ENCODE measurements at regions not wholly inside any gene's neighbourhood (a gene's known extent, or its start where the extent isn't known, plus 50 kb on each side); places are given as distances from the start of the nearest gene placed in this dataset.

- H3K9me2 ChIP-seq (replicated peaks; ENCODE audit: insufficient read depth, low read length), result no peaks in the 10 kb centered on the region
- TF ChIP-seq EZH2 (optimal IDR thresholded peaks at IDR 0.05; ENCODE audit: low read depth, low read length), result no peak
- TF ChIP-seq, protein P1, sequence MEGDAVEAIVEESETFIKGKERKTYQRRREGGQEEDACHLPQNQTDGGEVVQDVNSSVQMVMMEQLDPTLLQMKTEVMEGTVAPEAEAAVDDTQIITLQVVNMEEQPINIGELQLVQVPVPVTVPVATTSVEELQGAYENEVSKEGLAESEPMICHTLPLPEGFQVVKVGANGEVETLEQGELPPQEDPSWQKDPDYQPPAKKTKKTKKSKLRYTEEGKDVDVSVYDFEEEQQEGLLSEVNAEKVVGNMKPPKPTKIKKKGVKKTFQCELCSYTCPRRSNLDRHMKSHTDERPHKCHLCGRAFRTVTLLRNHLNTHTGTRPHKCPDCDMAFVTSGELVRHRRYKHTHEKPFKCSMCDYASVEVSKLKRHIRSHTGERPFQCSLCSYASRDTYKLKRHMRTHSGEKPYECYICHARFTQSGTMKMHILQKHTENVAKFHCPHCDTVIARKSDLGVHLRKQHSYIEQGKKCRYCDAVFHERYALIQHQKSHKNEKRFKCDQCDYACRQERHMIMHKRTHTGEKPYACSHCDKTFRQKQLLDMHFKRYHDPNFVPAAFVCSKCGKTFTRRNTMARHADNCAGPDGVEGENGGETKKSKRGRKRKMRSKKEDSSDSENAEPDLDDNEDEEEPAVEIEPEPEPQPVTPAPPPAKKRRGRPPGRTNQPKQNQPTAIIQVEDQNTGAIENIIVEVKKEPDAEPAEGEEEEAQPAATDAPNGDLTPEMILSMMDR (IDR thresholded peaks at IDR 0.05; ENCODE audit: low read length), result no peak
- TF ChIP-seq EZH2phosphoT487 (IDR thresholded peaks at IDR 0.05; ENCODE audit: low read length), result no peak
- no peaks in the 10 kb centered on the region for H3K79me2 ChIP-seq (ENCODE audit: low read length)
- H2AFZ ChIP-seq (ENCODE audit: low read length), result no peak overlapping the region
- no peak overlapping the region for H3K9ac ChIP-seq (ENCODE audit: low read length)
- no peak overlapping the region for H3K4me2 ChIP-seq (ENCODE audit: low read depth, low read length)
- DNase-seq, result no peak
- no peaks in the 10 kb centered on the region for H4K20me1 ChIP-seq (ENCODE audit: insufficient read depth, low read length)
- no peaks in the 10 kb centered on the region for H3K36me3 ChIP-seq (replicated peaks; ENCODE audit: insufficient read depth, low read length)
- no peak overlapping the region for H3K27ac ChIP-seq (ENCODE audit: low read length)
- H3K27me3 ChIP-seq (replicated peaks; ENCODE audit: insufficient read depth, low read length), result no peaks in the 10 kb centered on the region
- H3K9me3 ChIP-seq (replicated peaks; ENCODE audit: insufficient read depth, low read length), result no peaks in the 10 kb centered on the region
- H3F3A ChIP-seq (ENCODE audit: insufficient read depth, low read length), result peaks cover under 1% of the 10 kb centered on the region; the same call in 1 of the 2 replicates
- H3K4me1 ChIP-seq (ENCODE audit: low read length), result peaks cover 3% of the 10 kb centered on the region; the same call in 1 of the 2 replicates
- H3K4me3 ChIP-seq (ENCODE audit: low read length), result no peak overlapping the region
Measured at GRCh38 chr7:30231271-30231670, 53.1 kb upstream of the ZNRF2 start.

DNA sequence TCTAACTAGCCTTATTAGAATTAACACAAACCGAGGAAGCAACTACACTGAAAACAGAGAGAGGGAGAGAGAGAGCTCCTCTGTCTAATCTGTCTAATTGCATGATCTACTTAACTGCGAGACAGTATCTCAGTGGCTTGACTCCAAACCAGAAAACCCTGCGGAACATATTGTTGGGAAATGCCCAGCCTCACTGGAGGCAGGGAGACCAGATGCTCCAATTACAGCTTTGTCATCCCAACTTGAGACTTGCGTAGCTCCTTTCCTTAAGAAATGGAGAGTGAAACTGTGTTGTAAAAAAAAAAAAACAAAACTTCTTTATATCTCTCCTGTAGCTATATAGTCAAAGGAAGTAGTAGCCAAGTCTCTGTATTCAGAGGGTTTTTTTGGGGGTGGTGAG lies 52.0 kb upstream of the ZNRF2 start:
- no peak overlapping the region for H3K9ac ChIP-seq (ENCODE audit: low read length)
- DNase-seq, result no peak
- H3K36me3 ChIP-seq (replicated peaks; ENCODE audit: insufficient read depth, low read length), result no peaks in the 10 kb centered on the region
- H3K27ac ChIP-seq (ENCODE audit: low read length), result no peak overlapping the region
- no peaks in the 10 kb centered on the region for H3K79me2 ChIP-seq (ENCODE audit: low read length)
- H3K4me3 ChIP-seq (ENCODE audit: low read length), result no peak overlapping the region
- no peaks in the 10 kb centered on the region for H4K20me1 ChIP-seq (ENCODE audit: insufficient read depth, low read length)
- H3K4me1 ChIP-seq (ENCODE audit: low read length), result peaks cover 11% of the 10 kb centered on the region
- no peaks in the 10 kb centered on the region for H3K9me2 ChIP-seq (replicated peaks; ENCODE audit: insufficient read depth, low read length)
- TF ChIP-seq EZH2phosphoT487 (IDR thresholded peaks at IDR 0.05; ENCODE audit: low read length) (no peak), EZH2 (optimal IDR thresholded peaks at IDR 0.05; ENCODE audit: low read depth, low read length) (no peak)
- TF ChIP-seq, protein P1 (IDR thresholded peaks at IDR 0.05; ENCODE audit: low read length), result no peak
- H3K4me2 ChIP-seq (ENCODE audit: low read depth, low read length), result no peak overlapping the region
- no peaks in the 10 kb centered on the region for H3K9me3 ChIP-seq (replicated peaks; ENCODE audit: insufficient read depth, low read length)
- peaks cover 6% of the 10 kb centered on the region for H3F3A ChIP-seq (ENCODE audit: insufficient read depth, low read length)
- H2AFZ ChIP-seq (ENCODE audit: low read length), result no peak overlapping the region
- no peaks in the 10 kb centered on the region for H3K27me3 ChIP-seq (replicated peaks; ENCODE audit: insufficient read depth, low read length)

Measured in MM.1S (cell line).